GM19372 (cell line): ENCODE measurements at regions not wholly inside any gene's neighbourhood (a gene's known extent, or its start where the extent isn't known, plus 50 kb on each side); places are given as distances from the start of the nearest gene placed in this dataset.

Experiments used
- ATAC-seq: cut with Tn5 transposase; IDR thresholded peaks from one replicate; pipeline ENCODE4 v1.9.1; 2021; ENCODE audit warnings: mild to moderate bottlenecking, low read depth, moderate library complexity; ENCODE audit not compliant: unreplicated experiment

DNA sequence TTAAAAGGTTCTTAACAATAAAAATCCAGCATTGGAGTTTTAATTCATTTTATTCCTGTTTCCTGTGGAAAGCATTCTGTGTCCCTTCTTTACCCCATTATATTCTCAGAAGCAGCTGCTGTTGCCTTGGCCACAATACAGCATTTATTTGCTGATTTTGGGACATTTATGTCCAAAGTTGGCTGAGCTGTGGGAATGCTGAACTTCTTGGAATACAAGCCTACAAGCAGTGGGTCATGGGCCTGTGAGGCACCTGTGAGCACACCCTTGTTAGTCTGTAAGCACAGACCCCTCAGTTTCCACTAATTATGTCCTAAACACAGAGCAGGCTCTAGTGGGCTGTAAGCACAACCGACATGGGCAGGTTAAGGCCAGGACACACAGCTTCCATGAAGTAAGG is 122.2 kb upstream of the IGF1 start:
- ATAC-seq, result no peak

DNA sequence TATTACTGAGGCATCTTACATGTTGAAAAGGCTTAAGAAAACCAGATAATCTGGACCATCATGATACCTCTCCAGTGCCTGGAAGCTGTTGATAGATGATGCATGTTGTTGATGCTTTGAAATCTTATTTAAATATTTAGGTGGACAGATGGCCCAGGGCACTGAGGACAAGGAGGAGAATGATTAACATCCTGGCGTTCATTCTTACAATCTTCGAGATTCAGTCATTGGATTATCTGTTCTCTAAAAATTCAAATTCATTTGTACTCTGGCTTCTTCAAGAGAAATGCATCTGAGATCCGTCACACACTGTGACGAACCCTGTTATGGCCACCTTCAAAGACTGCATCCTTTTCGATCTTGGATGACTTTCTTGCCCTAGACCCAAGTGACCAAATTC is 121.3 kb upstream of the IGF1 start:
- no peak for ATAC-seq

DNA sequence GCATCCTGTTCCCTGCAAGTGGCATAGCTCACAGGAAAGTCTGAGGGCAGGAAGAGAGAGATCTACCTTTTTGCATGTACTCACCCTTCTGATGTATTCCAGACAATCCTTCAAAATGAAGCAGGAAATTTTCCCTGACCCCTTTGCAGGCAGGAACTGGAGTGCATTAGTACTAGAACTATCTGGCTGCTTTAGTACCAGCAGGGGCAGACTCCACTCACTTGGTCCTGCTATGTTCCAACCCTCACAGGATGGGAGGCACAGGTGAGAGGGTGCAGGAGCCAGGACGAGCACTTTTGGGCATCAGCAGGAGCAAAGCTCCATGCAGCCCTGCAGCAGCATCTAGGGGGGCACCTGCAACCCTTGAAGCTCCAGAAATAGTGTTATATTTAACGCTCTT is 116.3 kb upstream of the IGF1 start:
- no peak for ATAC-seq

DNA sequence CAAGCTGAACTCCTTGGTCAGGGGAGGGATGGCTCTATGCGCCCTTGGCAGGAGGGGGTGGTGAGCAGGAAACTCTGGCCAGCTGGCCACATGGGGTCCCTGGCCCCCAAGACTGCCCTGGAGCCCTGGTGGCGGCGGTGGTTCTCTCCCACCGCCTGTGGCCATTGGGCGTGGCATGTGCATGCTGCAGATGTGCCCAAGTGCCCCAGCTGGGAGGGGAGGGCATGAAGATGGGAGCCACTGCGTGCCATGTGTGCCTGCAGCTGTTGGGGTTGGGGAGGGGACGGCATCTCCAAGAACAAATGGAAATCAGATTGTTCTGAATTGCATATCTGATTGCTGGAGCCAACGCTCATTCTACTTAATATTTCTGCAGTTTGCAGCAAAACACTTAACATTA is 115.7 kb upstream of the IGF1 start:
- no peak for ATAC-seq

DNA sequence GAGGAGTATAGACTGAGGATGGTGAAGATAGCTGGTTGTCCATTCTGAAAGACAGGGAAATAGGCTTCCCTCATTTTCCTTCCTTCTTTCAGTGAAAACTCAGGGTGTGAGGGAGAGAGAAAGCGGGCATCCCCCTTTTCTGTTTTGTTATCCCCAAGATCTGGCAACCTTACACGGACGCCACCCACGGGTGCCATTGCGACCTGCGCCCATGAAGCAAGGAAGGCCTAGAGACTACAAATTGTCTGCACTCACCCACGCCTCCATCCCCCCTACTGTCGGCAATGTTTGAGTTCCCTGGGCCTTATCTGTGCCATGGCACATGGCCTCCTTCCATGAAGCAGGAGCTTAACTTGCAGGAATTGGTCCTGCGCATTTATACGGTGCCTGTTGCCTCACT is 115.0 kb upstream of the IGF1 start:
- no peak for ATAC-seq

DNA sequence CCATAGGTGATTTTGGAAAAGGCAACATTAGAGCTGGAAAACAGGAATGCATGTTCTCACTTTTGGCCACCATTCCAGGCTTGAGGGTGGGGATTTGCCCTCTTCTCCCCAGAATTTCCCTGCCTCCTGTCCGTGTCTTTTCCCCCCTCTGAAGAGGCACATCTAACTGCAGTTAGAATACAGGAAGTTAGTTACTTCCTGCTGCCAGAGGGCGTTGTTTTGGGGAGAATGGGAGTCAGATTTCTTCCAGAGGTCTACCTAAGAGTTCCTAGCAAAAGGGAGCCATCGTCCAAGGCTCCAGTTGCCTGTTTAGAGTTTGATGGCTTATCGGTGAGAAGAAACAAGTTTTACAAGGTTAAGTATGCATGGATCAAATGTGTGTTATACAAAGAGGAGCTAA is 112.8 kb upstream of the IGF1 start:
- no peak for ATAC-seq

DNA sequence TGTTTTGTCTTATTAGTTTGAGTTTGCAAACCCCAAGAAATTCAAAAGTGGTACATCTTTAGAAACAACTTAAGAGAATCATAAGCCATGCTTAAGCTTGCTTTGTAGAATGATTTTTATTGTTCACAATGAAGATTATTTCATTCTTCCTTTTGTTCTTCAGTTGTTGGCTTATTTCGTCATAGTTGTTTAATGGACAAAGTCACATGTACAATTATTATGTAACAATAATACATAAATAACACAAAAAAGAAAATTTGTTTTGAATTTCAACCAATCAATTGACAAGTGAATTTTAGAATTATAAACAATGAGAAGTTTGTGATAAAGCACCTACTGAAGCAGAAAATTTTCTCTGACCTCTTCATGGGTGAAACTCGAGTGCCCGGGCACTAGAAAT is 111.8 kb upstream of the IGF1 start:
- ATAC-seq, result no peak

DNA sequence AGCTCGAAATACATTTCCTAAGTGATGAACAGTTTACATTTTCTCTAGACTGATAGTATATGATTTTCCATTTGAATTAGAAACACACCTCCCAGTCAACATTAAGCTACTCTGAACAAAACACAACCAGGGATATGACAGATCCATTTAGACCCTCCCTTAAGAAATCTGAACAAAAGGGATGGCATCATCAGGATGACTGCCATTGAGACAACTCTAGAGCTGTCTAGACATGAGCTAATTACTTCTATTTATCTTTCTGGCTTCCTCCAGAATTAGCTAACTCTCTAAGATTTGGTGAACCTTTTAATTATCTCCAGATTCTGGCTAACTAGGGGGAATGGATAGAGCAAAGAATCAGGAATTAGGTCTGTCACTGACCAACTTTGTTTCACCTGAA is 92.9 kb upstream of the IGF1 start:
- no peak for ATAC-seq

- ATAC-seq, result no peak
These were observed 91.5 kb upstream of the IGF1 start for GRCh38 chr12:102571889-102572288.

- ATAC-seq, result no peak
These were observed 89.9 kb upstream of the IGF1 start for GRCh38 chr12:102570256-102570655.

- no peak for ATAC-seq
These were observed 89.4 kb upstream of the IGF1 start for GRCh38 chr12:102569803-102570202.

DNA sequence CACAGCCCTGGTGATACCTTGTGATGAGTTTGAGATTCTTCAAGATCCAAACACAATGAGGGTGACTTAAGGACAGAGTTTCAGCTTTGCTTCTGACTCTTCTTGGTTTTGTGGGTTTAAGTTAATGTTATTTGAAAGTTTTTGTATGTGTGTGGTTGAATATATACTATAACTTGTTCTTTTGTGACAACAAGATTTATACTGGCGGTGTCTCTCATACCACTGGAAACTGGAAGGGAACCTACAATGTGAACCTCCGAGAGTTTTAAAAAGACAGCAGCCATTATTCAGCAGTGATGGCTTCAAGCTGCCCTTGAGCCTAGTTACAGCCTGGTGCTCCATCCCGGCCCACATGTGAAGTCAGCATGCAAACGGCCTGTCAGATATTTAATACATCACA is 87.9 kb upstream of the IGF1 start:
- no peak for ATAC-seq

GRCh38 chr12:102567031-102567985 is 86.9 kb upstream of the IGF1 start:
- no peak for ATAC-seq

- ATAC-seq, result no peak
These were observed 85.2 kb upstream of the IGF1 start for GRCh38 chr12:102565555-102565954.

GRCh38 chr12:102564026-102564425 is 83.7 kb upstream of the IGF1 start:
- ATAC-seq, result no peak

GRCh38 chr12:102562836-102563425 is 82.6 kb upstream of the IGF1 start:
- ATAC-seq, result no peak

DNA sequence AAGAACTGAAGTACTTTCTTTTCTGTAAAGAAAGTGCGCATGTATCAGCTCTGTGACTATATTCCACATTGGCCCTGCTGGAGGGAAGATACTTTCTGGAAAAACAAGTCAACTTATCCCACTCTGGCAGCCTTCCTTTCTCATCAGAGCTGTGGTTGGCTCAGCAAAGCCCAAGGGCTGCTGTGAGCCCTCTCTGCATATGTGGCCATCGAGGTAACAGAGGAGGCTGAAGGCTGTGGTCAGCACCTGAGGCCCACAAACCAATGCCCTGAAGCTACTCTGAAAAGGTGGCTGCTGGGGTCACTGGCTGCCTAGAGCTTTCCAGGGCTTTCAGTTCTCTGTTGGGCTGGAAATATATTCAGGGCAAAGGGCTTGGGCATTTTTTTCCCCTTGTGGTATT is 70.8 kb upstream of the IGF1 start:
- no peak for ATAC-seq

GRCh38 chr12:102549691-102550090 is 69.3 kb upstream of the IGF1 start:
- no peak for ATAC-seq

DNA sequence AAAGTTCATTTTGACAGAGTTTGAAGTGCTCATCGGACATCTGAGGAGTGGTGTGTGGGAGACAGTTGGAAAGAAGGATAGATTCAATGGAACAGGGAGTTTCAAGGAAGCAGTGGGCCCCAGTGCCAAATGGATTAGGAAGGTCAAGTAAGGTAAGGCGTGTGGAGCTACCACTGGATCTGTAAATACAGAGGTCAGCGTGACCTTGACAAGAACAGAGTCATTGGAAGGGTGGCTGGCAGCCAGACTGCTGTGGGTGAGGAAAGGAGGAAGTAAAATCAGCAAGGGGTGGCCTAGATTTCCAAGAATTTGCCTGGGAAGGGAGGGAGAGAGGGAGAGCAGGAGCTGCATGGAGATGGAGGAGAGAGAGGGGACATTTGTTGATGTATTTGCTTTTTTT is 68.2 kb upstream of the IGF1 start:
- no peak for ATAC-seq

GRCh38 chr12:102543494-102544485 is 63.4 kb upstream of the IGF1 start:
- ATAC-seq, result no peak
